HG02970 (cell line): ENCODE measurements at regions not wholly inside any gene's neighbourhood (a gene's known extent, or its start where the extent isn't known, plus 50 kb on each side); places are given as distances from the start of the nearest gene placed in this dataset.

ENCODE experiments used
- ATAC-seq: cut with Tn5 transposase; IDR thresholded peaks from one replicate; pipeline ENCODE4 v1.9.1; 2021; ENCODE audit warnings: mild to moderate bottlenecking, moderate library complexity, moderate number of reproducible peaks; ENCODE audit not compliant: unreplicated experiment, low FRiP score

DNA sequence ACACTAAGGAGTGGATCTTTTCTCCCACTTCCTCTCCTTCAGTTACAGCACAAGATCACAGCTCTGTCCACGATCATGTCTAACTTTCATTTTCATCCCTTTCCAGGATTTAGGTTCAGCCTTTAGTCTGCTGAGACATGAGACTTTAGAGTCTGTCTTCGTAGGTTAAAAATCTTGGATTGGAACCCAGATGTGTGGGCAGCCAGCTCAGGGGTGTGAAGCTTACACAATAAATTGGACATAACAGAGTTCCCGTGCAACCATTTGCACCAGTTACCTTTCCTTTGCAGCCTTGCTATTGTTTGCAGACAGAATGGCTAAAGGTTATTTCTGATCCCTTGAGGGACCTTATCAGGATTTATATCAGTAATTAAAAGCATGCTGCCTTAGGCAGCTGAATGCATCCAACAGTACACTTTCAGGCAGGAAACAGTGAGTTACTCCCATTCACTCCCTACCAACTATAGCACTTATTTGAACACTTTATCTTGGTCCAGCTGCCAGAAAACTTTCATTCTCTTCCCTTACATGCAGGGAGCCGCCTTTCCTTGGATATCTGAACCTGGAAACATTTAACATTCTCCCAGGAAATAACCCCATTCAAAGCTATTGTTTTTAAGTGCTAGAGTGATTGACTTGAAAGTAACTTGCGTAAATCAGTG lies 87.3 kb downstream of the TMEM100 start:
- ATAC-seq: no peak

DNA sequence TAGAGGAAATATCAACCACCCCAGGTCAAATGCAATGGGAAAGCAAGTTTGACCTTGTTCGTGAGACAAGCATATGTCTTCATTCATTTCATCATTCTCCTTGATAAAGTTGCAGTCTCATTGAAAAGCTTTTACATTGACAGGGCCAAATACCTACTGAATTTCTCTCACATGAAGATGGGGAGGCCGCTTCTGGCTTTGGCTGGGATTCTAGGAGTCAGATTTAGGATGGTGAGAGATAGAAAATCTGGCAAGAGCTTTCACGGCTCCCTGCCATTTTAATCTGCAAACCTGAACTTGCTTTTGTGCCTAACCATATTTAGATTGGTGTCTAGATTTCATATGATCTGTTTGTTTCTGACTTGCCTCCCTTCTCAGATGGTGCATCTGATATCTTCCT lies 88.0 kb downstream of the TMEM100 start:
- no peak for ATAC-seq

DNA sequence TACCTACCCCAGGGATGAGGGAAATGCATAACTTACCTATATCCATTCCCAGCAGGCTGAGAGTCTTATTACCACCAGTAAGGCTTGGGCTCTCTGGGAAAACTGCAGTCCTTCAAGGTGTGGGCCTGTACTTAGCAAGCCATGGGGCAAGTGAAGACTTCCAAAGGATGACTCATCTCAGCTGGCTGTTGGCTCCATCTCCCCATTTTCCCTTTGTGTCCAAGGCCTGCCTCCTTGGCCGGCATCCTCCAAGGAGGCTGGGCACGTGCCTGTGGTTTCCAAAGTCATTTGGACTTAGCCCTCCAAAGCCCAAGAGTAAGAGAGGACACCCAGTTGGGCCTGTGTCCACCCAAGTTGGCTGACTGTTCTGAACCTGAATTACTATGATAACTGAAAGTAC lies 89.8 kb downstream of the TMEM100 start:
- no peak for ATAC-seq

- ATAC-seq: no peak
These were observed 90.4 kb downstream of the TMEM100 start for GRCh38 chr17:55632236-55632635.

GRCh38 chr17:55629995-55630394 lies 92.7 kb downstream of the TMEM100 start:
- ATAC-seq: no peak

DNA sequence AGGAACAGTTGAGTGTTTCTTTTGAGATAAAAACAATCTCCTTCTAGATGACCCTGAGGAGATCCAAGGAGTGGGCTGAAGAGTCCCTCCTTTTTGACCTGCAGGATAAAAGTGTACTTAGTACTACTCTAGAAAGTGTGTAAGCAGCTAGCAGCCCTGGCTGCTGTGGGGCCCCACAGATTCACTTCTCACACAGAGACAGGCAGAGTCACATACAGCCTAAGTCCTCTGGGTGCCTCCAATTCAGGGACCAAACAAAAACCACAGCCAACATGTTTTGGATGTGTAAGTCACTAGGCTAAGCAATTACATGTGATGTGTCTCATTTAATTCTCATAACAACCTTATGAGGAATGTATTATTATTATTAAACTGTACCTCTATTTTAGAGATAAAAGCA lies 97.1 kb downstream of the TMEM100 start:
- ATAC-seq: no peak

DNA sequence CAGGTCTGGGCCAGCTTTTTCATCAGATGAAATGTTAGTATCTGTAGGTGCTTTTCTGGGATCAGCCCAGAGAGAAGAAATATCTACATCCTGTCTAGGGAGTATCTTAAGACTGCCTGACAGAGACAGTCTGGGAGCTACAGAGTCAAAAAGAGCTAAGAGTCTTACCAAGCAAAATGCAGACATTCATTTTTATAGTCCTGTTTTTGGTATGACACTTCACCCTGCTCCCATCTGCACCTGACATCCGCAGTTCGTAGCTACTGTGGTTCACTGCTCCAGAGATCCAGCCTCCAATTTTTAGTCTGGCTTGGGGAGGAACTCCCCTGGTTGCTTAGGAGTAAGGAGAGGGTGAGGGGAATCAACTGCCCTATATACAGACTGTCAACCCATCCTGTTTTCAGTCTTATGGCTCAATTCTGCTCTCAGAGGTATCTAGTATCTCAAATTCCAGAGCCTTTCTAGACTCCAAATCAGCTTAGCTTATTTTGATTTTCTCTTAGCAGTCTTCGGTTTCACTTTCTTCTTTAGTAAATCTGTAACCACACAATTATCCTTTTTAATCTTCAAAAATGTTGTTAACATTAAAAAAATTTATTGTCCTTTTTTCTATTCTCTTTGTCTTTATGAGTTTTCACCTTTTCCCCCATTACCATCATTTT lies 97.8 kb downstream of the TMEM100 start:
- no peak for ATAC-seq

DNA sequence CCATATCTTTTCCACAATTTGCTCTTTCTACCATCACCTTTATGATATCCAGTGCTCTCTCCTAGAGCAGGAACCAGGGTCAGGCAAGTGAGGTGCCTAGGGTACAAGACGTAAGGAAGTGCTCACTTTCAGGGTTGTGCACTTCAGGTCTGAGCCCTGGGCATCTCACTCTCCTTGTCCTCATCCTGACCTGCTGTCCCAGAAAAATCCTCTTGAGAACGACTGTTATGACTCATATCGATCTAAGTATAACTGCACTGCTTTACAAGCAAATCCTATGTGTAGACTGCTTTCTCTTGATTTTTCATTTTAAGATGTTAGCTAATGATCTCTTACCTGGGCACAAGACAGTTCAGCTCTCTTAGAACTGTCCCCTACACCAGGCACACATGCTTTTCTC lies 100.1 kb downstream of the TMEM100 start:
- ATAC-seq: no peak

- ATAC-seq: no peak
These were observed 101.7 kb downstream of the TMEM100 start for GRCh38 chr17:55620945-55621344.

DNA sequence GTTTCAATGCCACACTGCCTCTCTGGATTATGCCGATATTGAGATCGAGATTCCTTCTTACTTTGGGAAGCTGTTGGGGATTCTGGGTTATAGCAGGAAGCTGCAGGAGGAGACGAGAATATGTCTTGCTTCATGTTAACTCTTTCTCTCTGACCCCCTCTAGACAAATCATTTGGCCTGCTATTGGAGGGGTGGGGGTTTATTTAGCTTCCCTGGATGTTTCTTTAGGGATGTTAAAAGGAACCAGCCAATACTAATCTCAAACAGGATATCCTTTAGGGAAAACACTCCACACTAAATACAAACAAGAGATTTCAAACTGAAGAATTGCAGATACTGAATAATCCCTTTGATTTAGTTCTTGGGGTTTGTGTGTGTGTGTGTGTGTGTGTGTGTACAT lies 102.6 kb downstream of the TMEM100 start:
- no peak for ATAC-seq

DNA sequence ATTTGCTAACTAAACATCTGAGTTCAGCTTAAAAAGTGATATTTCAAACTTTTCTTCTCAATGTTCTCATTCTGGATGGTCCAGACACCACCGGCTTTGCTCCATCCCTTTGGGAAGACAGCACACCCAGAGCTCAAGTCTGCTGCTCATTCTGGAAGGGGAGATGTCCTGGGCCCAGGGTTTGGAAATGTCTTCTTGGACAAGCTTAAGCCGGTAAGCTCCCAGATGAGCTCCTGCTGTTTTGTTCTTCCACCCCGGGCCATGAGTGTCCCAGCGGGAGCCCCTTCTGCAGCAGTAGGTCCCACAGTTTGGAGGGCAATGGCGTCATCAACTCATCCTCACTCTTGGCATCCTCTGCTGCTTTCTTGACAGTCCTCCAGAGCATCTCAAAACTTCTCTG lies 105.2 kb downstream of the TMEM100 start:
- no peak for ATAC-seq

GRCh38 chr17:55614061-55614460 lies 102.8 kb upstream of the SMIM36 start:
- ATAC-seq: no peak

GRCh38 chr17:55612691-55613141 lies 101.5 kb upstream of the SMIM36 start:
- no peak for ATAC-seq

GRCh38 chr17:55607731-55608341 lies 96.6 kb upstream of the SMIM36 start:
- no peak for ATAC-seq

GRCh38 chr17:55606488-55606815 lies 95.2 kb upstream of the SMIM36 start:
- ATAC-seq: no peak

DNA sequence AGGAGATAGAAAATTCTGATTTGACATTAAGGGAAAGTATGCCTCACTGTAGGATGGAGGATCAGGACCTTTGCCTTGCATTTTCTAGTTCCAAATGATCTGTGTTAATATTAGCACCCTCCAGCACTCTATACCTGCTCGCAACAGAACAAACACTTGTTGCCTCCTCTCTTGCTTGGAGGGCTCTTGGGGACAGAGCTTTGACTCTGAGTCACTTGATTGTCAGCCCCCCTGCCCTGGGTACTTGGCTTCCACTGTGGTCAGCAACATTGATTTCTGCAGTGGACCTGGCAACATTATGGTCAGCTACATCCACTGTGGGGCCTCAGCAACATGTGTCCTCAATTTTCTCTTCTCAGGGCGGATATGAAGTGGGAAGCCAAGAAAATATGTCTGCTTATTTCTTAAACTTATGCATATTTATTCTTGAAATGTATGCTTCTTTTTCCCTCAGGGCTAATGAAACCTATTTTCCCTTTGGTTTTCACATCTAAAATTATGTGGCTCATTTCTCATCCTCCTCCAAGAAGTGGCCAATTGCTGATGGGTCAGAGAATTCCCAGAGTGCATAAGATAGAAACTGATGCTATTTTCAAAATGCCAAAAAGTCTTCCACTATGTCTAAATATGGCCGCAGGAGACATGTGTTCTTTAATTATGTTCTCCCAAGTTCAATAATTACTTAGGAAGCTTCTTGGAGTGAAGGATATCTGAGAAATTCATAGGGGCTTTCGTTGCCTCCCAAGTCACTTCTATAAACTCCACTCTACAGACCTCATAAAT lies 94.6 kb upstream of the SMIM36 start:
- ATAC-seq: no peak

DNA sequence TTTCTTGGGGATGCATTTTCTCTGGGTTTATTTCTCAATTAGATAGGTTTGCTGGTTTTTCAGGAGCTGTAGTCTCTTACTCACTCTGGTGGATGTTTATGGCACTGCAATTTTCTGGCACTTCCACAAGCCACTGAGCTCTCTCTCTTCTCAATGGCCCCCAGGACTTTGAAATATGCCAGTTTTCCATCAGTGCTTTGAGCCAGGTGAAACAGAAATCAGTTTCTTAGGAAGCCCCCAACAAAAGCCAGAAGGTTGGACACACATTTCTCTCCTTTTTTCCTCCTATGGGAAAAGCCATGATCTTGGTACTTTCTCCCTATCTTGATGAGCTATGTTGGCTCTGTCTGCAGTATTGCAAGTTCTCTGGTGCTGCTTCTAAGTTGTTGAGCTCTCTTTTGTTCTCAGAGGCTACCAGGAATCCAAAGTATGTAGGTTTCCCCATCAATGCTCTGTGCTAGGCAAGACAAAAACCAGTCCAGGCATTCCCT lies 90.7 kb upstream of the SMIM36 start:
- ATAC-seq: no peak

DNA sequence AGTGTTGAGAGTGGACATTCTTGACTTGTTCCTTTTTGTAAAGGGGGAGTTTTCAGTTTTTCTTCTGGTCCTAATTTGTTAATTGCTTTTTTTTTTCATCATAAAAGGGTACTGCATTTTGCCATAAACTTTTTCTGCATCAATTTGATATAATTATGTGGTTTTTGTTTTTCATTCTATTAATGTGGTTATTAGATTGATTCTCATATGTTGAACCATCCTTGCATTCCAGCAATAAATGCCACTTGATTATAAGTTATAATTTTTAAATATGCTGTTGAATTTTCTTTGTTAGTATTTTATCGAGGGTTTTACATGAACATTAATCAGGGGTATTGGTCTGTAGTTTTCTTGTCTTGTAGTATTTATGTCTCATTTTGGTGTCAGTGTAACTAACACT lies 87.2 kb upstream of the SMIM36 start:
- no peak for ATAC-seq

DNA sequence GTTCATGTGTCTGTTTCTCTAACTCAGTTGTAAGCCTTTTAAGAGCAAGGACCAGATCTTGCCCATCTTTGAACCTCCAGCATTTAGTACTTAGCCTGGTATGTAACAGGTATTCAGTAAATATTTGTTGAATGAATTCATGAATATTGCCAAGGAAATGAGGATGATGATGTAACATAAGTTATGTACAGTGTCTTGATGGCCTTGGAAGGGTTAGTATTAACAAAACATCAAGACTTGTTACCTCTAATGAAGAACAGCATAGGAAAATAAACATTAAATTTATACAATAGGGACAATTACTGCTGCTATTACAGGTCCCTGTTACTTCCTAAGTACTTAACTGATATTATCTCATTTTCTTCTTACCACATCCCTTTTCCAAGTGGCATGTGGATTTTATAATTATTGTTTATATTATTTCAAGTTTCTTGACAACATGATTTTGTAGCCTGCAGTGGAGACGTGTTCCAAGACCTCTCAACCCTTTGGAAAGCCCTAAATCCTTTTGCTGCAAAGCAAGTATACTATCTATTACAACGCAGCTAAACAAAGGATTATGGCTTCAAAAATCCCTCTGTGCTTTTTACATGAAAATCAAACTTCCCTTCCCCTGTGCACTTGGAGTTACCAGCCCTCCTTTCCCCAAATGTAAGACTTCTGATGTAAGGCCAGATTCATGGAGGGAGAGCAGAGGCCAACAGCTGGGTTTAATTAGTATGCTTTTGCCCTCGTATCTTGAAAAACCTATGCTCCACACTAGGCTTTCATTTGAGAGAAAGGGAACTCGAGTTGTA lies 77.4 kb upstream of the SMIM36 start:
- ATAC-seq: no peak

DNA sequence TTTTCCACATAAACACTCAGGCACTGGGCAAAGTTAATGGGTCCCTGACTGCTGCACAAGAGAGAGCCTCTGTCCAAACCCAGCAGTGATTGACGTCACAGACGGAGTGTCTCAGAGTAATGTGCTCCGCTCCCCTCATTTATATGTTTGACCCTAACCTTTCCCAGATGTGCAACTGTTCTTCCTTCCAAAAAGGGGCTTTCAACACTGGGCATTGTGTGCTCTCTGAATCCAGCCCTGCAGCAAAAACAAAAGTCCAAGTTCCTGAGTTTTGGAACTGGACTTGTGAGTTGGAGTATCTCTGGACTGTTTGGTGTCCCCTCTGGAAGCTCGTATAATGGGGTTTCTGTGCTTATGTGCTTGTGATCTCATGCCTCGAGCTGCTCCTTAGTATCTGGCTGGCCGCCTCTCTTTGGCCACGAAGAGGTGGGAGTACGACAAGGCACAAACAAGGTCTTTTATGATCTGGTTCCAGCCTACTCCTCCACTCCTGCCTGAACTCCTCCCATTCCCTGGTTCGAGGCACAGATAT lies 76.4 kb upstream of the SMIM36 start:
- ATAC-seq: no peak
